HCT116 (cell line): ENCODE measurements at regions not wholly inside any gene's neighbourhood (a gene's known extent, or its start where the extent isn't known, plus 50 kb on each side); places are given as distances from the start of the nearest gene placed in this dataset.

Source experiments
- ATAC-seq: fragments of 200-7000 bp; cut with Tn5 transposase; 2 replicates; pipeline ENCODE4 v1.9.1; 2020; ENCODE audit warnings: mild to moderate bottlenecking, moderate library complexity
- BruUV-seq: library from RNA; stranded (reverse); fragments of 400-500 nt; replicated peaks from 2 replicates; lab custom pipeline; 2021; lab: Mats Ljungman, UMichigan
- CTCF ChIA-PET: fragments of 300-600 bp; sonication (Branson Sonifier 250); formaldehyde crosslinking; loops from one replicate; lab custom pipeline; 2021; ENCODE audit warnings: antibody characterized with exemption; lab: Charles Lee
- POLR2A ChIA-PET: fragments of 300-600, 350-600 bp; sonication (Branson Sonifier 250); formaldehyde crosslinking; loops from one replicate; lab custom pipeline; 2021; ENCODE audit warnings: antibody characterized with exemption; lab: Charles Lee
- RAD21 ChIA-PET, 2 experiments: fragments of 300-600 bp; sonication (Branson Sonifier 250); formaldehyde crosslinking; loops; one replicate each; lab custom pipeline; 2023; ENCODE audit warnings: low total read pairs in 2 of 2; ENCODE audit not compliant: uncharacterized antibody in 2 of 2, unreplicated experiment in 2 of 2, low non-redundant PET in 1 of 2; lab: Charles Lee
- DNase-seq: peaks from one replicate; pipeline ENCODE4 v3.0.0-alpha.2; 2010; ENCODE audit warnings: low read depth, low spot score
- H2AFZ ChIP-seq: fragments of 200-600 bp; shearing (Covaris generic), sonication (generic); 2 replicates; pipeline ENCODE4 v1.6.1; 2017; ENCODE audit warnings: low read depth, mixed run types, mixed read lengths, antibody characterized with exemption, low read length; ENCODE audit not compliant: poor library complexity, severe bottlenecking
- H3K27ac ChIP-seq: 2 replicates; pipeline ENCODE4 v1.5.1; 2012; ENCODE audit warnings: low read depth, low read length
- H3K27me3 ChIP-seq: fragments of 200-600 bp; sonication (generic); 2 replicates; pipeline ENCODE4 v1.6.1; 2016; ENCODE audit warnings: mixed run types, low read length, mixed read lengths; ENCODE audit not compliant: insufficient read depth
- H3K36me3 ChIP-seq, 2 experiments: fragments of 200-500 bp in 1 of 2; fragments of 200-600 bp in 1 of 2; sonication (Bioruptor generic) in 1 of 2; sonication (generic) in 1 of 2; 2 replicates each; pipeline versions ENCODE4 v1.5.1 to v1.6.1; 2014 to 2016; ENCODE audit warnings: low read length in 2 of 2, inconsistent platforms in 1 of 2, mixed read lengths in 1 of 2, mixed run types in 1 of 2; ENCODE audit not compliant: insufficient read depth in 2 of 2, control insufficient read depth in 1 of 2
- H3K4me1 ChIP-seq, 2 experiments: fragments of 200-600 bp in 1 of 2; sonication (generic) in 1 of 2; 2 replicates each; pipeline versions ENCODE4 v1.5.1 to v1.6.1; 2012 to 2017; ENCODE audit warnings: low read length in 2 of 2, inconsistent platforms in 1 of 2, mild to moderate bottlenecking in 1 of 2, mixed read lengths in 1 of 2, mixed run types in 1 of 2, moderate library complexity in 1 of 2; ENCODE audit not compliant: insufficient read depth in 2 of 2, control insufficient read depth in 1 of 2
- H3K4me2 ChIP-seq: fragments of 200-600 bp; sonication (generic); 2 replicates; pipeline ENCODE4 v1.6.1; 2017; ENCODE audit warnings: mixed run types, low read length, mixed read lengths
- H3K4me3 ChIP-seq, 2 experiments: fragments of 200-600 bp in 1 of 2; sonication (generic) in 1 of 2; replicated peaks in 1 of 2; 2 replicates each; pipeline ENCODE4 v1.5.1; 2011 to 2016; ENCODE audit warnings: low read length in 2 of 2, control low read depth in 1 of 2, low read depth in 1 of 2, mild to moderate bottlenecking in 1 of 2, mixed read lengths in 1 of 2, mixed run types in 1 of 2
- H3K79me2 ChIP-seq: fragments of 200-600 bp; sonication (generic); 2 replicates; pipeline ENCODE4 v1.6.1; 2017; ENCODE audit warnings: mild to moderate bottlenecking, mixed run types, low read length, moderate library complexity, mixed read lengths; ENCODE audit not compliant: insufficient read depth
- H3K9ac ChIP-seq: fragments of 200-600 bp; sonication (generic); 2 replicates; pipeline ENCODE4 v1.6.1; 2016; ENCODE audit warnings: low read length, mixed read lengths
- H3K9me2 ChIP-seq: fragments of 200-600 bp; sonication (generic), shearing (Covaris generic); 2 replicates; pipeline ENCODE4 v1.6.1; 2017; ENCODE audit warnings: mixed run types, mild to moderate bottlenecking, moderate library complexity; ENCODE audit not compliant: insufficient read depth
- H3K9me3 ChIP-seq, 2 experiments: fragments of 200-500 bp in 1 of 2; fragments of 200-600 bp in 1 of 2; sonication (Bioruptor generic) in 1 of 2; sonication (generic) in 1 of 2; 2 replicates each; pipeline ENCODE4 v1.6.1; 2014 to 2017; ENCODE audit warnings: low read length in 2 of 2, mixed read lengths in 2 of 2, inconsistent platforms in 1 of 2, low read depth in 1 of 2, mild to moderate bottlenecking in 1 of 2, mixed run types in 1 of 2, moderate library complexity in 1 of 2; ENCODE audit not compliant: control insufficient read depth in 1 of 2, insufficient read depth in 1 of 2
- H4K20me1 ChIP-seq: fragments of 200-600 bp; sonication (generic), shearing (Covaris generic); 2 replicates; pipeline ENCODE4 v1.6.1; 2017; ENCODE audit warnings: mixed run types, mild to moderate bottlenecking, moderate library complexity; ENCODE audit not compliant: insufficient read depth
- CEBPB ChIP-seq: IDR thresholded peaks from 2 replicates; pipeline ENCODE4 v1.6.1; 2012; ENCODE audit warnings: low read depth
- EGR1 ChIP-seq: IDR thresholded peaks from 2 replicates; pipeline ENCODE4 v1.6.1; 2012; ENCODE audit warnings: low read depth
- FOSL1 ChIP-seq: IDR thresholded peaks from 2 replicates; pipeline ENCODE4 v1.6.1; 2012; ENCODE audit warnings: low read depth
- JUND ChIP-seq: IDR thresholded peaks from 2 replicates; pipeline ENCODE4 v1.6.1; 2012
- POLR2AphosphoS5 ChIP-seq: IDR thresholded peaks from 2 replicates; pipeline ENCODE4 v1.6.1; 2011; ENCODE audit warnings: mild to moderate bottlenecking, low read depth, low read length, moderate library complexity
- SP1 ChIP-seq: IDR thresholded peaks from 2 replicates; pipeline ENCODE4 v1.6.1; 2012; ENCODE audit warnings: low read depth
- TCF7L2 ChIP-seq: IDR thresholded peaks from 2 replicates; pipeline ENCODE4 v1.7.0; 2011; ENCODE audit warnings: borderline replicate concordance, inconsistent platforms; ENCODE audit not compliant: insufficient read depth, insufficient read length; ENCODE audit errors: extremely low read depth
- ZFX ChIP-seq: fragments of 450-650 bp; IDR thresholded peaks from 2 replicates; pipeline ENCODE4 v1.6.1; 2017
- ZNF274 ChIP-seq: fragments of 200-500 bp; sonication (Bioruptor generic); IDR thresholded peaks from 2 replicates; pipeline ENCODE4 v1.6.1; 2014; ENCODE audit warnings: mild to moderate bottlenecking, low read depth, low read length, inconsistent platforms
- intact Hi-C: fragments of 100-400 bp; cut with micrococcal nuclease; formaldehyde crosslinking; loops from 2 replicates; pipeline ENCODE4 v1.10.0; 2022
- TF ChIP-seq, protein P1 (sequence below): IDR thresholded peaks from 2 replicates; pipeline ENCODE4 v1.6.1; 2012; ENCODE audit warnings: low read depth
- TF ChIP-seq, protein P2 (sequence below): IDR thresholded peaks from 2 replicates; pipeline ENCODE4 v1.6.1; 2011; ENCODE audit warnings: mild to moderate bottlenecking, low read length, moderate library complexity; ENCODE audit not compliant: insufficient replicate concordance; ENCODE audit errors: extremely low read depth
- TF ChIP-seq, protein P3 (sequence below), 3 experiments: fragments of 200-600 bp in 1 of 3; sonication (generic) in 1 of 3; IDR thresholded peaks in 2 of 3; conservative IDR thresholded peaks in 1 of 3; 2 replicates each; pipeline ENCODE4 v1.5.1; 2012 to 2017; ENCODE audit warnings: low read depth in 2 of 3, low read length in 2 of 3, antibody characterized with exemption in 1 of 3, borderline replicate concordance in 1 of 3, control low read depth in 1 of 3, mild to moderate bottlenecking in 1 of 3, mixed read lengths in 1 of 3, mixed run types in 1 of 3, moderate library complexity in 1 of 3; ENCODE audit not compliant: insufficient read depth in 1 of 3

DNA sequence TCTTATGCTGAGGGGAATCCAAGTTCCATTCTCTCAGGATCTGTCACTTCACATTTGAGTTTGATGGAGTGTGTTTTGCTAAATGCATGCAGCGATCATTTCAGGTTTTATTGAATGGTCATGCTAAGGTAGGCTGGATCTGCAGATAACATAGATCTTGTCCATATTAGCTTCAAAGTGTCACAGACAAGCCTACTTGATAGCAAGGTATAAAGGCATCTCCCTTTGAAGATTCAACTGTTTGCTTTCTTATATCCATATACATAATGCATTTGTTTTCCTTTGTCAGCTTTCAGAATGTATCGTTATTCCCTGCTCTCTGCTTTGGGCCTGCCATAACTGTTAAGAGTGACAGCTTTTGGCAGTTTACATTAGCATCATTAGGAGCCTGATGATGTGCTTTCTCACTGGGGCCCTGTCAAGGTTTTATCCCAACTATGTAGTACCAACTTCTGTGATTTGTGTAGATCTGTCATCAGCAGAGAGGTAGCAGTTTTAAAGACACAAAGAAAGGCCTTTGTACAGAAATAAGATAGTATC is 604.3 kb upstream of the CDH7 start (continued):
- TF ChIP-seq, protein P1, sequence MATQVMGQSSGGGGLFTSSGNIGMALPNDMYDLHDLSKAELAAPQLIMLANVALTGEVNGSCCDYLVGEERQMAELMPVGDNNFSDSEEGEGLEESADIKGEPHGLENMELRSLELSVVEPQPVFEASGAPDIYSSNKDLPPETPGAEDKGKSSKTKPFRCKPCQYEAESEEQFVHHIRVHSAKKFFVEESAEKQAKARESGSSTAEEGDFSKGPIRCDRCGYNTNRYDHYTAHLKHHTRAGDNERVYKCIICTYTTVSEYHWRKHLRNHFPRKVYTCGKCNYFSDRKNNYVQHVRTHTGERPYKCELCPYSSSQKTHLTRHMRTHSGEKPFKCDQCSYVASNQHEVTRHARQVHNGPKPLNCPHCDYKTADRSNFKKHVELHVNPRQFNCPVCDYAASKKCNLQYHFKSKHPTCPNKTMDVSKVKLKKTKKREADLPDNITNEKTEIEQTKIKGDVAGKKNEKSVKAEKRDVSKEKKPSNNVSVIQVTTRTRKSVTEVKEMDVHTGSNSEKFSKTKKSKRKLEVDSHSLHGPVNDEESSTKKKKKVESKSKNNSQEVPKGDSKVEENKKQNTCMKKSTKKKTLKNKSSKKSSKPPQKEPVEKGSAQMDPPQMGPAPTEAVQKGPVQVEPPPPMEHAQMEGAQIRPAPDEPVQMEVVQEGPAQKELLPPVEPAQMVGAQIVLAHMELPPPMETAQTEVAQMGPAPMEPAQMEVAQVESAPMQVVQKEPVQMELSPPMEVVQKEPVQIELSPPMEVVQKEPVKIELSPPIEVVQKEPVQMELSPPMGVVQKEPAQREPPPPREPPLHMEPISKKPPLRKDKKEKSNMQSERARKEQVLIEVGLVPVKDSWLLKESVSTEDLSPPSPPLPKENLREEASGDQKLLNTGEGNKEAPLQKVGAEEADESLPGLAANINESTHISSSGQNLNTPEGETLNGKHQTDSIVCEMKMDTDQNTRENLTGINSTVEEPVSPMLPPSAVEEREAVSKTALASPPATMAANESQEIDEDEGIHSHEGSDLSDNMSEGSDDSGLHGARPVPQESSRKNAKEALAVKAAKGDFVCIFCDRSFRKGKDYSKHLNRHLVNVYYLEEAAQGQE = no peak
- no peak for TF ChIP-seq FOSL1

DNA sequence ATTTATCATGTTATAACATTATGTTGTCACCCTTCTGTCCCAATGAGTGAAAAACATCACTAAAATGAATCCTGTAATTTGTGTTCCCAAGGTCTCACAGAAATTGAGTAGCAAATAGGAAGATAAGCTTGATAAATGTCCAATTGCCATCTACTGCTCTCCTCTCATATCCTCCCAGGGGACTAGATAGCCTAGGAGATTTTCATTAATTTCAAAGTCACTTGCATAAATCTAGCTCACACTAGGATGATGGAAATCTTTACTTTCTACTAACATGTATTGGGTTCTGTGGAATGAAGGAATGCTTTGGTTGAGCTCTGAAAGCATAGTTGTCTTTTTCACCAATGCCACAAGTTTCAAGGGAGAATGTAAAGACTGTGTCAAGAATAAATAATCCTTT is 605.5 kb upstream of the CDH7 start:
- Histone ChIP-seq H3K36me3 (no peaks in the 10 kb centered on the region), H2AFZ (no peak overlapping the region), H3K4me3 (no peak overlapping the region), H3K27me3 (no peaks in the 10 kb centered on the region), H3K4me1 (no peaks in the 10 kb centered on the region), H3K9me2 (no peaks in the 10 kb centered on the region), H3K27ac (no peak overlapping the region), H4K20me1 (no peaks in the 10 kb centered on the region), H3K4me2 (no peak overlapping the region), H3K9me3 (peaks cover 29 to 40% of the 10 kb centered on the region in 2 experiments; a peak in 2 of 4 replicates), H3K79me2 (no peaks in the 10 kb centered on the region), H3K9ac (no peak overlapping the region)
- intact Hi-C loops = no loop called here
- BruUV-seq = no TSS peak
- ChIA-PET POLR2A (no interaction called here), RAD21 (no interaction called here), CTCF (no interaction called here)
- TF ChIP-seq ZNF274 (no peak), EGR1 (no peak), CEBPB (no peak), TCF7L2 (no peak), JUND (no peak), POLR2AphosphoS5 (no peak), ZFX (no peak), SP1 (no peak)
- TF ChIP-seq, protein P2, sequence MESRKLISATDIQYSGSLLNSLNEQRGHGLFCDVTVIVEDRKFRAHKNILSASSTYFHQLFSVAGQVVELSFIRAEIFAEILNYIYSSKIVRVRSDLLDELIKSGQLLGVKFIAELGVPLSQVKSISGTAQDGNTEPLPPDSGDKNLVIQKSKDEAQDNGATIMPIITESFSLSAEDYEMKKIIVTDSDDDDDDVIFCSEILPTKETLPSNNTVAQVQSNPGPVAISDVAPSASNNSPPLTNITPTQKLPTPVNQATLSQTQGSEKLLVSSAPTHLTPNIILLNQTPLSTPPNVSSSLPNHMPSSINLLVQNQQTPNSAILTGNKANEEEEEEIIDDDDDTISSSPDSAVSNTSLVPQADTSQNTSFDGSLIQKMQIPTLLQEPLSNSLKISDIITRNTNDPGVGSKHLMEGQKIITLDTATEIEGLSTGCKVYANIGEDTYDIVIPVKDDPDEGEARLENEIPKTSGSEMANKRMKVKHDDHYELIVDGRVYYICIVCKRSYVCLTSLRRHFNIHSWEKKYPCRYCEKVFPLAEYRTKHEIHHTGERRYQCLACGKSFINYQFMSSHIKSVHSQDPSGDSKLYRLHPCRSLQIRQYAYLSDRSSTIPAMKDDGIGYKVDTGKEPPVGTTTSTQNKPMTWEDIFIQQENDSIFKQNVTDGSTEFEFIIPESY = no peak
- TF ChIP-seq, protein P3, sequence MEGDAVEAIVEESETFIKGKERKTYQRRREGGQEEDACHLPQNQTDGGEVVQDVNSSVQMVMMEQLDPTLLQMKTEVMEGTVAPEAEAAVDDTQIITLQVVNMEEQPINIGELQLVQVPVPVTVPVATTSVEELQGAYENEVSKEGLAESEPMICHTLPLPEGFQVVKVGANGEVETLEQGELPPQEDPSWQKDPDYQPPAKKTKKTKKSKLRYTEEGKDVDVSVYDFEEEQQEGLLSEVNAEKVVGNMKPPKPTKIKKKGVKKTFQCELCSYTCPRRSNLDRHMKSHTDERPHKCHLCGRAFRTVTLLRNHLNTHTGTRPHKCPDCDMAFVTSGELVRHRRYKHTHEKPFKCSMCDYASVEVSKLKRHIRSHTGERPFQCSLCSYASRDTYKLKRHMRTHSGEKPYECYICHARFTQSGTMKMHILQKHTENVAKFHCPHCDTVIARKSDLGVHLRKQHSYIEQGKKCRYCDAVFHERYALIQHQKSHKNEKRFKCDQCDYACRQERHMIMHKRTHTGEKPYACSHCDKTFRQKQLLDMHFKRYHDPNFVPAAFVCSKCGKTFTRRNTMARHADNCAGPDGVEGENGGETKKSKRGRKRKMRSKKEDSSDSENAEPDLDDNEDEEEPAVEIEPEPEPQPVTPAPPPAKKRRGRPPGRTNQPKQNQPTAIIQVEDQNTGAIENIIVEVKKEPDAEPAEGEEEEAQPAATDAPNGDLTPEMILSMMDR (IDR thresholded peaks at IDR 0.05 in 2 of 3, conservative IDR thresholded peaks at IDR 0.05 in 1 of 3; ENCODE audit: borderline replicate concordance in 1 of 3, insufficient read depth in 1 of 3, low read depth in 2 of 3, low read length in 2 of 3) = no peak
- DNase-seq (no peak), ATAC-seq (no peak)
